ENCODE measurements at regions not wholly inside any gene's neighbourhood (a gene's known extent, or its start where the extent isn't known, plus 50 kb on each side); places are given as distances from the start of the nearest gene placed in this dataset.
"Not testable (repeated sequence)": the region's sequence is repeated elsewhere in the genome, so short reads cannot be mapped to it uniquely, and the experiment has no call there.

GRCh38 chr9:78905387-78905786 is 608.5 kb downstream of the PSAT1 start:
- DNase-seq, result no peak
- Histone ChIP-seq H3K27me3 (no peaks in the 10 kb centered on the region), H3K4me3 (no peak overlapping the region), H3K36me3 (no peaks in the 10 kb centered on the region), H3K4me1 (no peaks in the 10 kb centered on the region), H3K27ac (no peak overlapping the region), H3K9me3 (peaks cover 0 to 4% (median 0%) of the 10 kb centered on the region in 4 donors)
- TF ChIP-seq POLR2AphosphoS5 (IDR thresholded peaks at IDR 0.05) (no peak), CTCF (IDR thresholded peaks at IDR 0.05) (no peak), POLR2A (IDR thresholded peaks at IDR 0.05) (no peak), EP300 (IDR thresholded peaks at IDR 0.05) (no peak)
- WGBS, 2 donors, result 83 to 84% methylated on average over 1 of the region's 1 CpG
- intact Hi-C loops (cut with DNase I), result no loop called here

- no peaks in the 10 kb centered on the region for H3K27me3 ChIP-seq
- no peaks in the 10 kb centered on the region for H3K36me3 ChIP-seq
- H3K4me3 ChIP-seq, result no peak overlapping the region
- peaks cover 0 to 4% (median 0%) of the 10 kb centered on the region in 4 donors for H3K9me3 ChIP-seq
- intact Hi-C loops (cut with DNase I), result no loop called here
- 66 to 70% methylated on average over 5 of the region's 5 CpGs for WGBS, 2 donors
- DNase-seq, result no peak
- H3K27ac ChIP-seq, result no peak overlapping the region
- no peak for TF ChIP-seq EP300 (IDR thresholded peaks at IDR 0.05)
- TF ChIP-seq CTCF (IDR thresholded peaks at IDR 0.05), result no peak
- no peak for TF ChIP-seq POLR2A (IDR thresholded peaks at IDR 0.05)
- no peak for TF ChIP-seq POLR2AphosphoS5 (IDR thresholded peaks at IDR 0.05)
- H3K4me1 ChIP-seq, result no peaks in the 10 kb centered on the region
Observed at GRCh38 chr9:78905986-78906755, 609.2 kb downstream of the PSAT1 start.

GRCh38 chr9:78909566-78909965 is 612.6 kb downstream of the PSAT1 start:
- Histone ChIP-seq H3K4me3 (no peak overlapping the region), H3K27me3 (no peaks in the 10 kb centered on the region), H3K27ac (no peak overlapping the region), H3K4me1 (no peaks in the 10 kb centered on the region), H3K36me3 (no peaks in the 10 kb centered on the region), H3K9me3 (peaks cover 0 to 4% (median 0%) of the 10 kb centered on the region in 4 donors)
- no peak for DNase-seq
- TF ChIP-seq POLR2AphosphoS5 (IDR thresholded peaks at IDR 0.05) (no peak), POLR2A (IDR thresholded peaks at IDR 0.05) (no peak), EP300 (IDR thresholded peaks at IDR 0.05) (no peak), CTCF (IDR thresholded peaks at IDR 0.05) (no peak)
- WGBS, 2 donors, result 82 to 83% methylated on average over 2 of the region's 2 CpGs
- intact Hi-C loops (cut with DNase I), result no loop called here

DNA sequence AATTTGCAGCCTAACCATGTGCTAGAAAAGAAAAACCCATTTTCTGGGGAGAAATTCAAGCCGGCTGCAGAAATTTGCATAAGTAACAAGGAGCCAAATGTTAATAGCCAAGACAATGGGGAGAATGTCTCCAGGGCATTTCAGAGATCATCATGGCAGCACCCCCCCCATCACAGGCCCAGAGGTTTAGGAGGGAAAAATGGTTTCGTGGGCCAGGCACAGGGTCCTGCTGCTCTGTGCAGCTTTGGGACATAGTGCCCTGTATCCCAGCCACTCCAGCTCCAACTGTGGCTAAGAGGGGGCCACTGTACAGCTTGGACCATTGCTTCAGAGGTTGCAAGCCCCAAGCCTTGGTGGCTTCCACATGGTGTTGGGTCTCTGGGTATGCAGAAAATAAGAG is 620.0 kb downstream of the PSAT1 start:
- H3K4me1 ChIP-seq; H3K9me3 ChIP-seq; H3K4me3 ChIP-seq; DNase-seq; H3K27ac ChIP-seq; H3K27me3 ChIP-seq; H3K36me3 ChIP-seq; intact Hi-C loops (cut with DNase I): not testable (repeated sequence)
- 72 to 83% methylated on average over 2 of the region's 2 CpGs for WGBS, 2 donors

DNA sequence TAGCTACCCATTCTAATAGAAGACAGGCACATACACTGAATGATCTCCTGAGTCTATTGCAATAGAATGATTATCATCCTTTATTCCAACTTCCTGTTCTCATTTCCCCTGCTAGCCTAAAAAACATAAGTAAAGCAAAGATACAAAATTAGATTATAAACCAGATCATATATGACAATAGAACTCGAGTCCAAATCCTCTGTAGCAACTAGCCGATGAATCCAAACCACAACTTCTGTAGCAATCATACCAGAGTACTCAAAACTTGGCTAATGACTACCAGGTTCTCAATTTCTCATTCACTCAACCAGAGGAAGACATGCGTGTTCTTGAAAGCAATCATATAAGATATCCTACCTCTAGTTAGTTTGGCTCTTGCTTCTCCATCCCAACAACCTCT is 622.1 kb downstream of the PSAT1 start:
- TF ChIP-seq EP300 (IDR thresholded peaks at IDR 0.05) (no peak), CTCF (IDR thresholded peaks at IDR 0.05) (no peak), POLR2A (IDR thresholded peaks at IDR 0.05) (no peak), POLR2AphosphoS5 (IDR thresholded peaks at IDR 0.05) (no peak)
- intact Hi-C loops (cut with DNase I), result no loop called here
- Histone ChIP-seq H3K27ac (no peak overlapping the region), H3K27me3 (no peaks in the 10 kb centered on the region), H3K4me3 (no peak overlapping the region), H3K4me1 (no peaks in the 10 kb centered on the region), H3K9me3 (no peaks in the 10 kb centered on the region), H3K36me3 (no peaks in the 10 kb centered on the region)
- 53 to 85% methylated on average over 3 of the region's 3 CpGs for WGBS, 2 donors
- DNase-seq, result no peak
